ENCODE measurements at regions not wholly inside any gene's neighbourhood (a gene's known extent, or its start where the extent isn't known, plus 50 kb on each side); places are given as distances from the start of the nearest gene placed in this dataset.

- DNase-seq (ENCODE audit: insufficient read length) (no peak), FAIRE-seq (no peak)
- TF ChIP-seq TAF1 (IDR thresholded peaks at IDR 0.05; ENCODE audit: borderline replicate concordance, low read depth, low read length): no peak
- no peak for TF ChIP-seq POLR2A (IDR thresholded peaks at IDR 0.05; ENCODE audit: low read depth, low read length)
- no peak for TF ChIP-seq POLR2AphosphoS5 (IDR thresholded peaks at IDR 0.05; ENCODE audit: low read depth, low read length)
Measured at GRCh38 chr5:173441053-173441628, 112.9 kb upstream of the STC2 start.

GRCh38 chr5:173438951-173439350 is 110.7 kb upstream of the STC2 start:
- DNase-seq (ENCODE audit: insufficient read length): no peak
- TF ChIP-seq TAF1 (IDR thresholded peaks at IDR 0.05; ENCODE audit: borderline replicate concordance, low read depth, low read length) (no peak), POLR2A (IDR thresholded peaks at IDR 0.05; ENCODE audit: low read depth, low read length) (no peak), POLR2AphosphoS5 (IDR thresholded peaks at IDR 0.05; ENCODE audit: low read depth, low read length) (no peak)
- FAIRE-seq: no peak

DNA sequence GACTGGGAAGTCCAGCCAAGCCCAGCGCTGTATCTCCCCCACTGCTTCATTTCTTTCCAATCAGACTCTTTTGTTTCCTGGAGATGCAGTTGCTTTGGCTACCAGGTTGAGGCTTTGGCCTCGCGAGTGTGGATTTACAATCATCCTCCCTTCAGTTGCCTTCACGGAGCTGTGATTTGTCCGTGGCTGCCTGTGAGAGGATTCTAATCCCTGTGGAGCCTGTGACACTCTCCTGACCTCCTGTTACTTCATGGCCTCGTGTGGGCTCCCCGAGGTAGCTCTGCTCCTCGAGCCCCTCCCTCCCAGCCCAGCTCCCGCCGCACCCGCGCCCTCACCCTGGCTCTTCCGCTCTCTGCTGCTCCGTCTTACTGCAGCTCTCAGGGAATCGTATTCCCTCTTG is 107.2 kb upstream of the STC2 start:
- TF ChIP-seq TAF1 (IDR thresholded peaks at IDR 0.05; ENCODE audit: borderline replicate concordance, low read depth, low read length) (no peak), POLR2AphosphoS5 (IDR thresholded peaks at IDR 0.05; ENCODE audit: low read depth, low read length) (no peak), POLR2A (IDR thresholded peaks at IDR 0.05; ENCODE audit: low read depth, low read length) (no peak)

GRCh38 chr5:173434270-173434669 is 106.1 kb upstream of the STC2 start:
- DNase-seq (ENCODE audit: insufficient read length) (no peak), FAIRE-seq (no peak)
- TF ChIP-seq POLR2A (IDR thresholded peaks at IDR 0.05; ENCODE audit: low read depth, low read length): no peak
- TF ChIP-seq POLR2AphosphoS5 (IDR thresholded peaks at IDR 0.05; ENCODE audit: low read depth, low read length): no peak
- TF ChIP-seq TAF1 (IDR thresholded peaks at IDR 0.05; ENCODE audit: borderline replicate concordance, low read depth, low read length): no peak

More for the DNA sequence above, 107.2 kb upstream of the STC2 start:
- FAIRE-seq (no peak), DNase-seq (ENCODE audit: insufficient read length) (no peak)

DNA sequence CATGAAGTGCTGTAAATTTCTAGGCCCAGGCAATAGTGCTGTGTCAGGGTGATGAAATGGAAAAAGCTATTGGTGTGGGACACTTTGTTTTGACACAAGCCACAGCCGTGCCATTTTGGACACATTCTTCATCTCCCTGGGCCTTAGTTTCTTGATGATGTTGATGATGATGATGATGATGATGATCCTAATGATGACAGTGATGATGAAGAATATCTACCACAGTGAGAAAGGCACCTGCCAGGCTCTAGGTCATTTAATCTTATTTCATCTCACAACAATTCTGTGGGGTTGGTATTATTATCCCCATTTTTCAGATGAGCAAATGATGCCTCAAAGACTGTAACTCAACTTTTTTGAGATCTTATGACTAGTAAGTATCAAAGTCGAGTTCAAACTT is 102.2 kb upstream of the STC2 start:
- FAIRE-seq (no peak), DNase-seq (ENCODE audit: insufficient read length) (no peak)
- TF ChIP-seq TAF1 (IDR thresholded peaks at IDR 0.05; ENCODE audit: borderline replicate concordance, low read depth, low read length) (no peak), POLR2AphosphoS5 (IDR thresholded peaks at IDR 0.05; ENCODE audit: low read depth, low read length) (no peak), POLR2A (IDR thresholded peaks at IDR 0.05; ENCODE audit: low read depth, low read length) (no peak)

DNA sequence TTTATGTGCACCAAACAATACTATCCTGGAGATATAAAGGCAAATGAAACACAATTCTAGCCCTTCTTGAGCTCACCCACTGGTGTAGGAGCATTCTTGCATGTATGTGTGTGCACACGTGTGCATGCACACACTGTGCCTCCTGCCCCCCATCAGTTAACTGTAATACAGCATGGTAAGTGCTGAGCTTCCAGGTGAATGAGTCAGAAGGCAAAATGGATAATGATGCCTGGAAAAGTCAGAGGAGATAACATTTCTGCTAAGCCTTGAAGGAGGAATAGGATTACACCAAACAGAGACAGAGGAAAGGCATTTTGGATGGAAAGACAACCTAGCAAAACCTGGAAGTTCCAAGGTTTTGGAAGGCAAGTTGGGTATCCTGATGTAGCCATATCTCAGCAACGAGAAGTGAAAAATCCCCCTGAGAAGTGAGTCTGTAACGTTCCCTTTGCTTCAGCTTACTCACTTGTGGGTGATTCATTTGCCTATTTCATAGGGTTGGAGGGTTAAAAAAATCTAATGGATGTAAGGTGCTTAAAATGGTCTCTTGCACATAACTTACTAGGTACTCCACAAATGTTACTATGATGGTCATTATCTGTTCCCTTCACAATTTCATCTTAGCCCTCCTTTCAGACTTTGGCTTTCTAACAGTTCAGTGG is 101.4 kb upstream of the STC2 start:
- FAIRE-seq: no peak
- TF ChIP-seq POLR2AphosphoS5 (IDR thresholded peaks at IDR 0.05; ENCODE audit: low read depth, low read length) (no peak), POLR2A (IDR thresholded peaks at IDR 0.05; ENCODE audit: low read depth, low read length) (no peak)
- no peak for DNase-seq (ENCODE audit: insufficient read length)

DNA sequence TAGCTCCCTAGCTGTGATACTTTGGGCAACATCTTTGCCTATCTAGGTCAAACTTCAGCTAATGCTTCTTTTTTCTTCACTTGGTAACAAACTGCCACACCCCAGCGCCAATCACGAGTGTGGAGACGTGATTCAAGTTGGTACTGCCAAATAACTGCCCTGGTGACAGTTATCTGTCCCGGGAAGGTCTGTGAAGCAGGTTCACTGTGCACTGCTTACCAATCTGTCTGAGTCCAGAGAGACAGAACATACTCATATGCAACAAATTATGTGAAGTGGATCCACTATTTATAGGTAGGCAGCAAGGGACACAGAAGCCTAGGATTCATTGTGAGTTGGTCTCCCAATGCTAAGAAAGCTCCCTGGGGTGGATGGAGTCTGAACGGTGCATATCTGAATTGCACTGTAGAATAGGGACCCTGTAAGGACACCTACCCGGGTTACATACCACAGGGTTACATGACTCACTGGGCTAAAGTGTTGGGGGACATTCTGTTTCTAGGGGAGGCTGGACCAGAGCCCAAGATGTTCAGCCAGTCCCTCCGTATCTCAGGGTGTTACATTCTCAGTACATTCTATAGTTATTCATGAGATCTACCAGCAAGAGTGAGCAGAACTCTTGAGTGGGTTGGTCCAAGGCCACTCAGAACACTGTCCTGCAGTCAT is 95.4 kb upstream of the STC2 start:
- FAIRE-seq (no peak), DNase-seq (ENCODE audit: insufficient read length) (no peak)
- TF ChIP-seq POLR2A (IDR thresholded peaks at IDR 0.05; ENCODE audit: low read depth, low read length): no peak
- TF ChIP-seq TAF1 (IDR thresholded peaks at IDR 0.05; ENCODE audit: borderline replicate concordance, low read depth, low read length): no peak
- TF ChIP-seq POLR2AphosphoS5 (IDR thresholded peaks at IDR 0.05; ENCODE audit: low read depth, low read length): no peak

- DNase-seq (ENCODE audit: insufficient read length) (no peak), FAIRE-seq (no peak)
- TF ChIP-seq POLR2AphosphoS5 (IDR thresholded peaks at IDR 0.05; ENCODE audit: low read depth, low read length): no peak
- no peak for TF ChIP-seq POLR2A (IDR thresholded peaks at IDR 0.05; ENCODE audit: low read depth, low read length)
- TF ChIP-seq TAF1 (IDR thresholded peaks at IDR 0.05; ENCODE audit: borderline replicate concordance, low read depth, low read length): no peak
Measured at GRCh38 chr5:173420108-173420507, 91.9 kb upstream of the STC2 start.

- FAIRE-seq: no peak
- TF ChIP-seq TAF1 (IDR thresholded peaks at IDR 0.05; ENCODE audit: borderline replicate concordance, low read depth, low read length) (no peak), POLR2AphosphoS5 (IDR thresholded peaks at IDR 0.05; ENCODE audit: low read depth, low read length) (no peak), POLR2A (IDR thresholded peaks at IDR 0.05; ENCODE audit: low read depth, low read length) (no peak)
- no peak for DNase-seq (ENCODE audit: insufficient read length)
Measured at GRCh38 chr5:173413471-173413982, 85.3 kb upstream of the STC2 start.

GRCh38 chr5:173412566-173412965 is 84.4 kb upstream of the STC2 start:
- FAIRE-seq (no peak), DNase-seq (ENCODE audit: insufficient read length) (no peak)
- TF ChIP-seq POLR2A (IDR thresholded peaks at IDR 0.05; ENCODE audit: low read depth, low read length) (no peak), TAF1 (IDR thresholded peaks at IDR 0.05; ENCODE audit: borderline replicate concordance, low read depth, low read length) (no peak), POLR2AphosphoS5 (IDR thresholded peaks at IDR 0.05; ENCODE audit: low read depth, low read length) (no peak)

- FAIRE-seq: no peak
- no peak for TF ChIP-seq POLR2A (IDR thresholded peaks at IDR 0.05; ENCODE audit: low read depth, low read length)
- no peak for TF ChIP-seq POLR2AphosphoS5 (IDR thresholded peaks at IDR 0.05; ENCODE audit: low read depth, low read length)
- TF ChIP-seq TAF1 (IDR thresholded peaks at IDR 0.05; ENCODE audit: borderline replicate concordance, low read depth, low read length): no peak
- no peak for DNase-seq (ENCODE audit: insufficient read length)
Measured at GRCh38 chr5:173411791-173412555, 83.8 kb upstream of the STC2 start.
